ENCODE measurements at regions not wholly inside any gene's neighbourhood (a gene's known extent, or its start where the extent isn't known, plus 50 kb on each side); places are given as distances from the start of the nearest gene placed in this dataset.
A peak's percentile ranks its signal among the peaks of the same experiment; 100 is the strongest.
"Not testable (repeated sequence)": the region's sequence is repeated elsewhere in the genome, so short reads cannot be mapped to it uniquely, and the experiment has no call there.

GRCh38 chr12:27133022-27133590, 50.7 kb upstream of the C12orf71 start:
- no peaks in the 10 kb centered on the region for H3K9me3 ChIP-seq (replicated peaks)
- H3K27ac ChIP-seq: no peak overlapping the region

GRCh38 chr12:27140478-27140969, 58.1 kb upstream of the C12orf71 start:
- no peak overlapping the region for H3K4me3 ChIP-seq
- H3K4me1 ChIP-seq (replicated peaks): no peaks in the 10 kb centered on the region
- no peaks in the 10 kb centered on the region for H3K27me3 ChIP-seq (replicated peaks)
- no peak for DNase-seq (ENCODE audit: low read depth in 1 of 2, low spot score in 2 of 2)
- no peaks in the 10 kb centered on the region for H3K9me3 ChIP-seq (replicated peaks)
- no peaks in the 10 kb centered on the region for H3K36me3 ChIP-seq
- H3K27ac ChIP-seq: no peak overlapping the region

More at GRCh38 chr12:27133022-27133590, 50.7 kb upstream of the C12orf71 start:
- no peak for DNase-seq (ENCODE audit: low read depth in 1 of 2, low spot score in 2 of 2)
- H3K4me1 ChIP-seq (replicated peaks): no peaks in the 10 kb centered on the region
- H3K36me3 ChIP-seq: no peaks in the 10 kb centered on the region
- no peaks in the 10 kb centered on the region for H3K27me3 ChIP-seq (replicated peaks)
- no peak overlapping the region for H3K4me3 ChIP-seq

- no peaks in the 10 kb centered on the region for H3K27me3 ChIP-seq (replicated peaks)
- no peaks in the 10 kb centered on the region for H3K36me3 ChIP-seq
- no peaks in the 10 kb centered on the region for H3K4me1 ChIP-seq (replicated peaks)
- no peaks in the 10 kb centered on the region for H3K9me3 ChIP-seq (replicated peaks)
- DNase-seq (ENCODE audit: low read depth in 1 of 2, low spot score in 2 of 2): peak; percentile 57 to 61
- no peak overlapping the region for H3K4me3 ChIP-seq
- H3K27ac ChIP-seq: no peak overlapping the region
Measured at GRCh38 chr12:27142101-27142721, 59.8 kb upstream of the C12orf71 start.

GRCh38 chr12:27143256-27144069, 61.1 kb upstream of the C12orf71 start:
- no peaks in the 10 kb centered on the region for H3K9me3 ChIP-seq (replicated peaks)
- DNase-seq (ENCODE audit: low read depth in 1 of 2, low spot score in 2 of 2): peak in 1 of 2 experiments; percentile 16
- no peaks in the 10 kb centered on the region for H3K27me3 ChIP-seq (replicated peaks)
- no peaks in the 10 kb centered on the region for H3K4me1 ChIP-seq (replicated peaks)
- peak overlapping the region; percentile 31 for H3K27ac ChIP-seq
- no peak overlapping the region for H3K4me3 ChIP-seq
- no peaks in the 10 kb centered on the region for H3K36me3 ChIP-seq

- H3K4me1 ChIP-seq (replicated peaks); H3K27me3 ChIP-seq (replicated peaks); H3K9me3 ChIP-seq (replicated peaks); H3K36me3 ChIP-seq; H3K27ac ChIP-seq; H3K4me3 ChIP-seq; DNase-seq (ENCODE audit: low read depth in 1 of 2, low spot score in 2 of 2): not testable (repeated sequence)
Measured at GRCh38 chr12:27145725-27146124, 63.3 kb upstream of the C12orf71 start.

GRCh38 chr12:27148373-27148772, 66.0 kb upstream of the C12orf71 start:
- Histone ChIP-seq H3K27ac (no peak overlapping the region), H3K27me3 (replicated peaks) (no peaks in the 10 kb centered on the region), H3K4me1 (replicated peaks) (no peaks in the 10 kb centered on the region), H3K36me3 (no peaks in the 10 kb centered on the region), H3K4me3 (no peak overlapping the region), H3K9me3 (replicated peaks) (no peaks in the 10 kb centered on the region; the same call in 1 of the 2 replicates)
- DNase-seq (ENCODE audit: low read depth in 1 of 2, low spot score in 2 of 2): no peak

GRCh38 chr12:27148791-27149190, 66.4 kb upstream of the C12orf71 start:
- Histone ChIP-seq H3K27ac (no peak overlapping the region), H3K27me3 (replicated peaks) (no peaks in the 10 kb centered on the region), H3K4me3 (no peak overlapping the region), H3K9me3 (replicated peaks) (no peaks in the 10 kb centered on the region; the same call in 1 of the 2 replicates), H3K36me3 (no peaks in the 10 kb centered on the region), H3K4me1 (replicated peaks) (no peaks in the 10 kb centered on the region)
- no peak for DNase-seq (ENCODE audit: low read depth in 1 of 2, low spot score in 2 of 2)

- Histone ChIP-seq H3K4me3 (no peak overlapping the region), H3K4me1 (replicated peaks) (no peaks in the 10 kb centered on the region), H3K27ac (no peak overlapping the region), H3K36me3 (no peaks in the 10 kb centered on the region), H3K27me3 (replicated peaks) (no peaks in the 10 kb centered on the region), H3K9me3 (replicated peaks) (no peaks in the 10 kb centered on the region; the same call in 1 of the 2 replicates)
- DNase-seq (ENCODE audit: low read depth in 1 of 2, low spot score in 2 of 2): no peak
Measured at GRCh38 chr12:27151479-27151878, 69.1 kb upstream of the C12orf71 start.

- Histone ChIP-seq H3K4me3 (no peak overlapping the region), H3K27ac (no peak overlapping the region), H3K4me1 (replicated peaks) (no peaks in the 10 kb centered on the region), H3K27me3 (replicated peaks) (no peaks in the 10 kb centered on the region), H3K36me3 (no peaks in the 10 kb centered on the region), H3K9me3 (replicated peaks) (no peaks in the 10 kb centered on the region)
- DNase-seq (ENCODE audit: low read depth in 1 of 2, low spot score in 2 of 2): no peak
Measured at GRCh38 chr12:27158297-27158696, 75.9 kb upstream of the C12orf71 start.

GRCh38 chr12:27161458-27162228, 79.3 kb upstream of the C12orf71 start:
- H3K4me3 ChIP-seq: no peak overlapping the region
- no peaks in the 10 kb centered on the region for H3K4me1 ChIP-seq (replicated peaks)
- H3K27ac ChIP-seq: no peak overlapping the region
- no peaks in the 10 kb centered on the region for H3K36me3 ChIP-seq
- H3K9me3 ChIP-seq (replicated peaks): no peaks in the 10 kb centered on the region
- no peaks in the 10 kb centered on the region for H3K27me3 ChIP-seq (replicated peaks)
- DNase-seq (ENCODE audit: low read depth in 1 of 2, low spot score in 2 of 2): no peak

- H3K9me3 ChIP-seq (replicated peaks): no peaks in the 10 kb centered on the region
- no peaks in the 10 kb centered on the region for H3K27me3 ChIP-seq (replicated peaks)
- H3K4me3 ChIP-seq: no peak overlapping the region
- no peak for DNase-seq (ENCODE audit: low read depth in 1 of 2, low spot score in 2 of 2)
- H3K36me3 ChIP-seq: no peaks in the 10 kb centered on the region
- no peaks in the 10 kb centered on the region for H3K4me1 ChIP-seq (replicated peaks)
- no peak overlapping the region for H3K27ac ChIP-seq
Measured at GRCh38 chr12:27162229-27162537, 79.8 kb upstream of the C12orf71 start.

- no peaks in the 10 kb centered on the region for H3K9me3 ChIP-seq (replicated peaks)
- H3K27me3 ChIP-seq (replicated peaks): no peaks in the 10 kb centered on the region
- DNase-seq (ENCODE audit: low read depth in 1 of 2, low spot score in 2 of 2): no peak
- H3K27ac ChIP-seq: no peak overlapping the region
- H3K4me3 ChIP-seq: no peak overlapping the region
- H3K36me3 ChIP-seq: no peaks in the 10 kb centered on the region
- H3K4me1 ChIP-seq (replicated peaks): no peaks in the 10 kb centered on the region
Measured at GRCh38 chr12:27163048-27163715, 80.8 kb upstream of the C12orf71 start.

GRCh38 chr12:27163894-27164293, 80.2 kb upstream of the STK38L start:
- Histone ChIP-seq H3K27me3 (replicated peaks) (no peaks in the 10 kb centered on the region), H3K9me3 (replicated peaks) (no peaks in the 10 kb centered on the region), H3K27ac (no peak overlapping the region), H3K36me3 (no peaks in the 10 kb centered on the region), H3K4me3 (no peak overlapping the region), H3K4me1 (replicated peaks) (no peaks in the 10 kb centered on the region)
- no peak for DNase-seq (ENCODE audit: low read depth in 1 of 2, low spot score in 2 of 2)

All from SJSA1 (cell line).